HG03060 (cell line): ENCODE measurements at regions not wholly inside any gene's neighbourhood (a gene's known extent, or its start where the extent isn't known, plus 50 kb on each side); places are given as distances from the start of the nearest gene placed in this dataset.
"Not testable (repeated sequence)": the region's sequence is repeated elsewhere in the genome, so short reads cannot be mapped to it uniquely, and the experiment has no call there.

Source experiments
- ATAC-seq: cut with Tn5 transposase; IDR thresholded peaks from one replicate; pipeline ENCODE4 v1.9.1; 2021; ENCODE audit warnings: low read depth, moderate number of reproducible peaks; ENCODE audit not compliant: unreplicated experiment

DNA sequence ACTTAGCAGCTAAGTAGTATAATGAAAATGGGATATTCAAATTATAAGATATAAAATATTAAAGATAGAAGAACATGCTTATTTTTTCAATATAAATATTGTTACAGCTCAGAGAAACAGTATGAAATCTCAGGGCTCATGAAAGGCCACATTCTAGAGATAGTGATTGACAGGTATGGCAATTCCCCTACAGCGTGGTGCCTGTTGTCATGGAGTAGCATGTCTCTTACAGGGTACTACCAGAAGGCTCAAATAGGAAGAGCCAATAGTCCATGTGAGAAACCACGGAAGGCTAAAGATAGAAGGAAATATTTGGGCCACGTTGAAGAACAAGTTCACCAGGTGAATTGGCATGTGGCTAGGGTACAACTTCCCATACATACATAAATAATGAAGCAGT, 522.9 kb upstream of the ZNF337 start:
- not testable (repeated sequence) for ATAC-seq

DNA sequence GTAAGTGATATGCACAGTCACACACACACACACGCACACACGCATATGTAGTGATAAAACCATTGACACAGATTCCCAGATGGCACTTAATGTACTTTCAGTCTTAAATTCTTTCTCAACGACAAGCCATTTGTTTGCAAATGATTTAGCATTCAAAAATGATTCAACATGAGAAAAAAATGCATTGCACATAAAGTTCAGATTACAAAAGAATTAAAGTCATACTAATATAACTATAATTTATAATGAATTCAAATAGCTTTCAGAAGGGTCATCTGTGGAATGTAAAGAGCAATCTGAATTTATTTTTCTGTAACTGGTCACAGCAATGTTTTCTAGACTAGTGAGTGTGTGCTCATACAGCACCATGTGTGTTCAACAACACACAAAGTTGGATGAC, 521.6 kb upstream of the ZNF337 start:
- ATAC-seq = no peak

DNA sequence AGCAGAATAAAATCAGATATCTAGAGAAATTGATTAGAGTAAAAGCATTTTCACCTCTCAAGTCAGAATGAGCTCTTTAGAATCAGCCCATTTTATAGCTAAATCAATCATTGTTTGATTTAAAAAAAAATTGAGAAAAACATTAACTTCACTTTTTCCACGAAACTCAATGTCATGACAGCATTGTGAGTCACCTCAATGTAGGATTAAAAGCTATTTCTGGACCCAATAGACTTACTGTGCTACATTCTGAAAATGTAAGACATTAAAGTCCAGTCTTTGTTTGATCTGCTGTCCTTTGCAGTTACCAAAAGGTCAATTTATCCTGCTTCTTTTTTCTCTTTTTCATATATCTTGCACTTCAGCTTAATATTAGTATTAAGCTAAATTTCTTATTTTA, 519.4 kb upstream of the ZNF337 start:
- no peak for ATAC-seq

GRCh38 chr20:26214991-26215390, 518.3 kb upstream of the ZNF337 start:
- ATAC-seq = no peak

GRCh38 chr20:26209171-26209941, 512.7 kb upstream of the ZNF337 start:
- no peak for ATAC-seq

DNA sequence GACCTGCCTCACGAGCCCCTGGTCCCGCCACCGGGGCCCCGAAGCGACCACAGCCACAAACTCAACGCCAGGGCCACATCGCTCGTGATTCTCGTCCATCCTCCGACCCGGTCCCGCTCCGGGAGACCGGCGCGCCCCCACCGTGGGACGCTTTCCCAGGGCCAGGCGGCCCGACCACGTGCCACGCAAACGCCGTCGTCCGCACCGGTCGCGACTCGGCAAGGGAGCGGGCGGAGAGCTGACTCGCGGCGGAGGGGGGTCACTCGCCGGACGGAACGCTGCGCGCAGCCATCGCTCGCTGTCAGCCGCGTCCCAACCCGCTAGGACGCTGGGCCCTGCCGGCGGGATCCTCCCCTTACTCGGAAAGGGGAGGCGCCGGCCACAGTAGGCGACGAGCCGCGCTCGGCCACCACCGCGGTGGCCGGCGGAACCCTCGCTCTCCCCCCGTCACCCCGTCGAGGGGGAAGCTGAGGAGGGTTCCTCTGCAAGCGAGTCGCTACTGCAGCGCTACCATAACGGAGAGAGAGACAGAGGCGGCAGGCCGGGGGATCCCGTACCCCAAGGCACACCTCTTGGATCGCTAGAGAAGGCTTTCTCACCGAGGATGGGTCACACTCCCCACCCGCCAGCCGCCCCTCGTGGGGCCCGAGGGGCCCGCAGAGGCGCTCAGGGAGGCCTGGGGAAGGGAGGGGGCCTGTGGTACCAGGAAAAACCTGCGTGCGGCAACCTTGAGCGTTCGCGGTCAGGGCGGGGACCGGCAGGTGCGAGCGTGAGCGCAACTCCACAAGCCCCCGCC, 511.8 kb upstream of the ZNF337 start:
- ATAC-seq = no peak

GRCh38 chr20:26207967-26208295, 511.3 kb upstream of the ZNF337 start:
- not testable (repeated sequence) for ATAC-seq

DNA sequence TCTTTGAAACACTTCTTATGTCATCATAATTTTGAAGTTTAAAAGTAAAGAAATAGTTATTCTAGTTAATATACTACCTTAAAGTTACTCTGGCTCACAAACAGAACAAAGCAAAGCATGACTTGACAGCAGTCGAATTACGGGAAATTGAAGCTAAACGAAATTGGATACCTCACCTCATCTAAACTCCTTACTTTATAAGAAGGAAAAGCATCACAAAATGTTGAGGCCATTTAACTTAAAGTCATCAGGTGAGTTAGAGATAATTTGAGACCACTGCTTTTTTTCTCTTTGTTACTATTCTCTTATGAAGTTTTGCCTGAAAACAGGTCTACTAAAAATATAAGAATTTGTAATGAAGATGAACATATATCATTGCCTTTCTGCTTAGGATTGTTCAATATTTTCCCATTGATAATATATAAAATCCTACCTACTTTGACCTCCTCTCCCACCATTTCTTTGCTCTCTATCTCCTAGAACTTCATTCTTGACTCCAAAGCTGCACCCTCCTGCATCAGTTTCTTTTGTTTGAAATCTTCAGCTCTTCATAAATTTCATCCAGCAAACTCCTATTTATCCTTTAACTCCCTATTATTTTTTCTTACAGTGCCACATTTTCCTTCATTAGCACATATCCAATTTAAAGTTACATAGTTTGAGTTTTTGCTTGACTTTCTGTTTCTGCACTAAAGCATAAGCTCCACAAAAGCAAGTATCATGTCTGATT, 510.7 kb upstream of the ZNF337 start:
- no peak for ATAC-seq

GRCh38 chr20:26205350-26205749, 508.7 kb upstream of the ZNF337 start:
- ATAC-seq = no peak

GRCh38 chr20:26201026-26201425, 504.4 kb upstream of the ZNF337 start:
- not testable (repeated sequence) for ATAC-seq

- ATAC-seq = not testable (repeated sequence)
These were observed 490.7 kb upstream of the ZNF337 start for GRCh38 chr20:26187329-26187728.

DNA sequence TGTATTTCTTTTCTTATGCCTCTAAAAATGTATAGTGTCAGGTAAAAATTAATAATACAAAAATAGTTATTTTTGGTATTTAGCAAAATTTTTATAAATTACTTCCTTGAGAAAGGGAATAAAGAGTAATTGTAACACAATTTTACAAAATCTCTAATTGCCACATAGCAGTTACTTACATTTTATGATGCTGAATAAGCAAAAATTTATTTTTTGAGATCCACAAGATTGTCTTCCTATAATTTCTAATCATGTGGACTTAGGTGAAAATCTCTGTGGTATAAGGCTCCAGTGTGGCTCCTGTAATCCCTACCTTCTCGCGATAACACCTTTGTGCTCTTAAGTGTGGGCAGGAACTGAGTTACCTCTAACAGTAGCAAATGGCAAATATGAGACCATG, 487.1 kb upstream of the ZNF337 start:
- not testable (repeated sequence) for ATAC-seq

GRCh38 chr20:26181364-26181763, 484.7 kb upstream of the ZNF337 start:
- ATAC-seq = not testable (repeated sequence)

- ATAC-seq = not testable (repeated sequence)
These were observed 475.2 kb upstream of the ZNF337 start for GRCh38 chr20:26171875-26172274.

GRCh38 chr20:26169506-26169905, 472.9 kb upstream of the ZNF337 start:
- ATAC-seq = no peak

DNA sequence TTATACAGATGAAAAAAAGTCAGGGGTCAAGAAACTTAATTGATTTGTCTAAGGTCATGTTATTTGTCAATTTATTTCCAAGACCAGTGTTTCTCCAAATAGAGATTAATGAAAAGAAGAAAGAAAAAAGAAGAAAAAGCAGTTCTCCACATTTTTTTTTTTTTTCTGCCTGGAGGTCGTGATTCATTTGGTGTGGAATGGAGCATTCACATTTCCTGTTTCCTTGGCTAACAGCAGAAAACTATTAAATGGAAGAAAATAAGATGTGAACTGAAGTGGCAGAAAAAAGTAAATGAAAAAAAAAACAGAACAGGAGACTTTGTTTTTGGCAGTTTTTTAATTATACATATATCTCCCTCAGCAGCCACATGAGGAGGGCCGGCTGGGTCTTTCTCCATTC, 470.8 kb upstream of the ZNF337 start:
- no peak for ATAC-seq

- ATAC-seq = no peak
These were observed 467.2 kb upstream of the ZNF337 start for GRCh38 chr20:26163890-26164289.

DNA sequence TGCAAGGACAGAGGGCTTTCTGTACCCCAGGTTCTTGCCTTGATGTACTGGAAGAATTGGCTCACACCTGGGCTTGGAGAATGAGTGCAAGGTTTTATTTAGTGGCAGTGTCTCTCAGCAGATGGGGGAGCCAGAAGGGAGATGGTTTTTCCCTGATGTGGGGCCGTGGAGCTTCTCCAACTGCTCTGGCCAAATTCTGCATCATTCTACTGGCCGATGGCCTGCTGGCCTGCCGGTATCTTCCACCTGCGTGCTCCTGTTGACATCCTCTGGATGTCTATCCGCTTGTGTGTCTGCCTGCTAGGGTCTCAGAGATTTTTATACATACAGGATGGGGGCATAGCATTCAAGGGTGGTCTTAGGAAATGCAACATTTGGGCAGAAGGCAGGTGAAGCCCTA, 466.5 kb upstream of the ZNF337 start:
- ATAC-seq = not testable (repeated sequence)

GRCh38 chr20:26161741-26162140, 465.1 kb upstream of the ZNF337 start:
- ATAC-seq = not testable (repeated sequence)

GRCh38 chr20:26160916-26161315, 464.3 kb upstream of the ZNF337 start:
- not testable (repeated sequence) for ATAC-seq

DNA sequence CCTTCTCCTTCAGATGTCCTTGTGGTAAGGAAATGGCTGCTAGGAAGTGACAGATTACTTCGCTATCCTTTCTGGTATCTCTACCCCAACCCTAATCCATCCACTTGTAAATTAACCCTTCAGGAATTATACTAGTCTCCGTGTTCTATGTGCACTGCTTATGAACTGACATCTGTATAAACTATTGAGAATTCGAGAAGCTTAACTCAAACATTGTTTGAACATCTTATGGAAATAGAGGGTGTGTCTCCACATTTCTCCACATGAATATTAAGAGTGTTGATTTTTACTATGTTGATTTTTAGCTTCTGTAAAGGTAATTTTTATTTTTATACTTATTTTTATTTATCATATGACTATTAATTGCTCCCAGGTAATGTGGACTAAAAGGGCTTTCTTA, 457.6 kb upstream of the ZNF337 start:
- no peak for ATAC-seq
